ENCODE measurements at regions not wholly inside any gene's neighbourhood (a gene's known extent, or its start where the extent isn't known, plus 50 kb on each side); places are given as distances from the start of the nearest gene placed in this dataset.

DNA sequence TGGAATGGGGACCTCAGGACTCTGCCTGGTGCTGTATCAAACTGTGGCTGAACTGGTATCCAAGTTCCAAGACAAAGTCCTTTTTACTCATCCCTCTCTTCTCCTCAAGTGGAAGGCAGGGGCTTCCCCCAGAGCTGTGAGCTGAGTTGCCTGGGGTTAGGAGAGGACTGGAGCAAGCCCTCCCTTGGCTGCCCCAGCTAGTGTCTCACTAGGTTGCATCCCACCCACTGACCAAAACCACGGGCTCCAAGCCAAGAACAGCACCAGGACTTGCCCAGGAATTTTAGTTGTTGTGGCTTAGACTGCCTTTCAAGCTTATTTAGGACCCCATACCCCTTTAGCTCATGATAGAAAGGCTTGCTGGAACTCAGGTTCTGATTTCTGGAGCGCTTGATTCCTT, 158.7 kb upstream of the TNC start:
- Histone ChIP-seq H3K9me3 (ENCODE audit: control insufficient read depth, insufficient read depth, low read depth, low read length) (no peaks in the 10 kb centered on the region), H3K4me3 (ENCODE audit: low read depth in 2 of 2, low read length in 2 of 2) (no peak overlapping the region), H3K4me1 (ENCODE audit: control insufficient read depth, insufficient read depth, low read length) (no peaks in the 10 kb centered on the region), H3K27me3 (ENCODE audit: control insufficient read depth, insufficient read depth, low read length) (no peaks in the 10 kb centered on the region), H3K27ac (ENCODE audit: low read length) (no peak overlapping the region), H3K36me3 (ENCODE audit: control insufficient read depth, insufficient read depth, low read length) (no peaks in the 10 kb centered on the region)
- BruUV-seq (replicated peaks), result no TSS peak
- in situ Hi-C loops (cut with HindIII; ENCODE audit: low pct_unique_long_range_greater_than_20kb, low sequenced_read_pairs), result no loop called here
- TF ChIP-seq POLR2AphosphoS5 (IDR thresholded peaks at IDR 0.05; ENCODE audit: low read depth, low read length) (no peak), SIN3A (IDR thresholded peaks at IDR 0.05; ENCODE audit: borderline replicate concordance, insufficient read depth, low read depth, low read length) (no peak), REST (IDR thresholded peaks at IDR 0.05; ENCODE audit: insufficient read depth in 1 of 2, low read depth in 2 of 2, low read length in 1 of 2) (no peak)
- TF ChIP-seq, protein P1, sequence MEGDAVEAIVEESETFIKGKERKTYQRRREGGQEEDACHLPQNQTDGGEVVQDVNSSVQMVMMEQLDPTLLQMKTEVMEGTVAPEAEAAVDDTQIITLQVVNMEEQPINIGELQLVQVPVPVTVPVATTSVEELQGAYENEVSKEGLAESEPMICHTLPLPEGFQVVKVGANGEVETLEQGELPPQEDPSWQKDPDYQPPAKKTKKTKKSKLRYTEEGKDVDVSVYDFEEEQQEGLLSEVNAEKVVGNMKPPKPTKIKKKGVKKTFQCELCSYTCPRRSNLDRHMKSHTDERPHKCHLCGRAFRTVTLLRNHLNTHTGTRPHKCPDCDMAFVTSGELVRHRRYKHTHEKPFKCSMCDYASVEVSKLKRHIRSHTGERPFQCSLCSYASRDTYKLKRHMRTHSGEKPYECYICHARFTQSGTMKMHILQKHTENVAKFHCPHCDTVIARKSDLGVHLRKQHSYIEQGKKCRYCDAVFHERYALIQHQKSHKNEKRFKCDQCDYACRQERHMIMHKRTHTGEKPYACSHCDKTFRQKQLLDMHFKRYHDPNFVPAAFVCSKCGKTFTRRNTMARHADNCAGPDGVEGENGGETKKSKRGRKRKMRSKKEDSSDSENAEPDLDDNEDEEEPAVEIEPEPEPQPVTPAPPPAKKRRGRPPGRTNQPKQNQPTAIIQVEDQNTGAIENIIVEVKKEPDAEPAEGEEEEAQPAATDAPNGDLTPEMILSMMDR (IDR thresholded peaks at IDR 0.05), result no peak
- DNase-seq (ENCODE audit: low read depth, low spot score) (no peak), ATAC-seq (no peak)
- ChIA-PET POLR2A (interaction anchor here (0.6 kb wide), 1 partner anchor 702 kb away, joined by 12 read pairs; no protein-coding TSS in a partner anchor), CTCF (interaction anchor here (0.8 kb wide), 1 partner anchor 496 kb away, joined by 12 read pairs; no protein-coding TSS in a partner anchor)
- intact Hi-C loops (cut with micrococcal nuclease; ENCODE audit: unreplicated experiment), result no loop called here

DNA sequence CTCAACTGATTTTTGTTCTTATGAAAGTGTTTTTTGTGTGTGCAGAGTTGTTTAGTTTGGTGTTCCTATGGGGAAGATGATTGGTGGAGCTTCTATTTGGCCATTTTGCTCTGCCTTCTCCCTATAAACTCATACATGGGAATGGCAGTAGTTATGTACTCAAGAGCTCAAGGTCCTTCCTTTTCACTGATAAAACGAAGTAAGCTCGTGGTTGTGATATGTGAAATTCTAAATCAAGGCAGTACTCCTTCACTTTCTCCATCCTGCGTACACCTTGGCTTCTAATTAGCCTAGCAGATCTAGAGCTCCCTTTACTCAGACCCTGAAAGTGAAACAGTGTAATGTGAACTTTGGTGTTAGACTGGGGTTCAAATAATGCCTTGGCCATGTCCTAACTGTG, 159.3 kb upstream of the TNC start:
- Histone ChIP-seq H3K27me3 (ENCODE audit: control insufficient read depth, insufficient read depth, low read length) (no peaks in the 10 kb centered on the region), H3K27ac (ENCODE audit: low read length) (no peak overlapping the region), H3K4me3 (ENCODE audit: low read depth in 2 of 2, low read length in 2 of 2) (no peak overlapping the region), H3K9me3 (ENCODE audit: control insufficient read depth, insufficient read depth, low read depth, low read length) (no peaks in the 10 kb centered on the region), H3K36me3 (ENCODE audit: control insufficient read depth, insufficient read depth, low read length) (no peaks in the 10 kb centered on the region), H3K4me1 (ENCODE audit: control insufficient read depth, insufficient read depth, low read length) (no peaks in the 10 kb centered on the region)
- DNase-seq (ENCODE audit: low read depth, low spot score) (no peak), ATAC-seq (no peak)
- ChIA-PET POLR2A (no interaction called here), CTCF (interaction anchor here (0.8 kb wide), 1 partner anchor 497 kb away, joined by 12 read pairs; no protein-coding TSS in a partner anchor)
- TF ChIP-seq, protein P1 (IDR thresholded peaks at IDR 0.05), result no peak
- TF ChIP-seq TCF7L2 (IDR thresholded peaks at IDR 0.05; ENCODE audit: low read depth, low read length) (no peak), SIN3A (IDR thresholded peaks at IDR 0.05; ENCODE audit: borderline replicate concordance, insufficient read depth, low read depth, low read length) (no peak), REST (IDR thresholded peaks at IDR 0.05; ENCODE audit: insufficient read depth in 1 of 2, low read depth in 2 of 2, low read length in 1 of 2) (no peak), POLR2AphosphoS5 (IDR thresholded peaks at IDR 0.05; ENCODE audit: low read depth, low read length) (no peak)
- intact Hi-C loops (cut with micrococcal nuclease; ENCODE audit: unreplicated experiment) (no loop called here), in situ Hi-C loops (cut with HindIII; ENCODE audit: low pct_unique_long_range_greater_than_20kb, low sequenced_read_pairs) (no loop called here)
- BruUV-seq (replicated peaks), result no TSS peak
